CD4-positive, alpha-beta T cell treated with Interleukin-21 for 1 hour (primary cell): ENCODE measurements at regions not wholly inside any gene's neighbourhood (a gene's known extent, or its start where the extent isn't known, plus 50 kb on each side); places are given as distances from the start of the nearest gene placed in this dataset.
"Not testable (repeated sequence)": the region's sequence is repeated elsewhere in the genome, so short reads cannot be mapped to it uniquely, and the experiment has no call there.

Experiments used
- DNase-seq: peaks from one replicate; pipeline ENCODE4 v3.0.0-alpha.2; 2020

GRCh38 chr6:163741743-163742363 lies 327.3 kb downstream of the QKI start:
- no peak for DNase-seq

GRCh38 chr6:163741342-163741741 lies 326.8 kb downstream of the QKI start:
- DNase-seq: no peak

- DNase-seq: no peak
These were observed 325.4 kb downstream of the QKI start for GRCh38 chr6:163739966-163740365.

- no peak for DNase-seq
These were observed 324.8 kb downstream of the QKI start for GRCh38 chr6:163739408-163739725.

- no peak for DNase-seq
These were observed 324.3 kb downstream of the QKI start for GRCh38 chr6:163738725-163739407.

- DNase-seq: no peak
These were observed 323.8 kb downstream of the QKI start for GRCh38 chr6:163738304-163738703.

GRCh38 chr6:163735076-163735475 lies 320.6 kb downstream of the QKI start:
- DNase-seq: no peak

GRCh38 chr6:163733061-163733460 lies 318.5 kb downstream of the QKI start:
- no peak for DNase-seq

GRCh38 chr6:163732479-163732878 lies 318.0 kb downstream of the QKI start:
- no peak for DNase-seq

- DNase-seq: not testable (repeated sequence)
These were observed 317.5 kb downstream of the QKI start for GRCh38 chr6:163732014-163732351.

GRCh38 chr6:163731215-163732013 lies 316.9 kb downstream of the QKI start:
- no peak for DNase-seq

GRCh38 chr6:163730246-163731210 lies 316.0 kb downstream of the QKI start:
- DNase-seq: no peak

- no peak for DNase-seq
These were observed 314.8 kb downstream of the QKI start for GRCh38 chr6:163729127-163729872.

GRCh38 chr6:163728442-163729126 lies 314.1 kb downstream of the QKI start:
- DNase-seq: no peak

- no peak for DNase-seq
These were observed 311.6 kb downstream of the QKI start for GRCh38 chr6:163726037-163726695.

GRCh38 chr6:163725008-163725941 lies 310.8 kb downstream of the QKI start:
- DNase-seq: no peak

GRCh38 chr6:163724196-163724595 lies 309.7 kb downstream of the QKI start:
- no peak for DNase-seq

GRCh38 chr6:163723759-163724158 lies 309.2 kb downstream of the QKI start:
- no peak for DNase-seq

- no peak for DNase-seq
These were observed 307.6 kb downstream of the QKI start for GRCh38 chr6:163721922-163722692.
